C4-2B (cell line): ENCODE measurements at regions not wholly inside any gene's neighbourhood (a gene's known extent, or its start where the extent isn't known, plus 50 kb on each side); places are given as distances from the start of the nearest gene placed in this dataset.

Source experiments
- ZFX ChIP-seq: fragments of 450-650 bp; IDR thresholded peaks from 2 replicates; pipeline ENCODE4 v1.6.1; 2017
- TF ChIP-seq, protein P1 (sequence below): fragments of 450-650 bp; conservative IDR thresholded peaks from 2 replicates; pipeline ENCODE4 v1.5.1; 2017; ENCODE audit warnings: mild to moderate bottlenecking

DNA sequence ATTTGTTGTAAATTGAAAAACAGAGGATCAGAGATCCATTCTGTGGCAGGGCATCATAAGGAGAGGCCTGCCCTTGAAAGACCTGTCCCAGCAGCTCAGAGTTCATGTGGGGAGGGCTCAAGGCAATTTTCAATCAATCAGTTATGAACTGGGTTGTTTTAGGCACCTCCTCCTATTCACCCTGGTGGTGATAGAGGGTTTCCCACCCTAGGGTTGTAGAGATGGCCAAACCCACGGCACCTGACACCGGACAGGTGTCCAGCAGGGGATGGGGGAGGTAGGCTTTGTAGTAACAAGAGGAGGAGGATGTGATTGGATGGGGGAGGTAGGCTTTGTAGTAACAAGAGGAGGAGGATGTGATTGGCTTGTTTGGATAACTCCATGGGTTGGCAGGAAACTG, 205.7 kb downstream of the SOCS6 start:
- TF ChIP-seq, protein P1, sequence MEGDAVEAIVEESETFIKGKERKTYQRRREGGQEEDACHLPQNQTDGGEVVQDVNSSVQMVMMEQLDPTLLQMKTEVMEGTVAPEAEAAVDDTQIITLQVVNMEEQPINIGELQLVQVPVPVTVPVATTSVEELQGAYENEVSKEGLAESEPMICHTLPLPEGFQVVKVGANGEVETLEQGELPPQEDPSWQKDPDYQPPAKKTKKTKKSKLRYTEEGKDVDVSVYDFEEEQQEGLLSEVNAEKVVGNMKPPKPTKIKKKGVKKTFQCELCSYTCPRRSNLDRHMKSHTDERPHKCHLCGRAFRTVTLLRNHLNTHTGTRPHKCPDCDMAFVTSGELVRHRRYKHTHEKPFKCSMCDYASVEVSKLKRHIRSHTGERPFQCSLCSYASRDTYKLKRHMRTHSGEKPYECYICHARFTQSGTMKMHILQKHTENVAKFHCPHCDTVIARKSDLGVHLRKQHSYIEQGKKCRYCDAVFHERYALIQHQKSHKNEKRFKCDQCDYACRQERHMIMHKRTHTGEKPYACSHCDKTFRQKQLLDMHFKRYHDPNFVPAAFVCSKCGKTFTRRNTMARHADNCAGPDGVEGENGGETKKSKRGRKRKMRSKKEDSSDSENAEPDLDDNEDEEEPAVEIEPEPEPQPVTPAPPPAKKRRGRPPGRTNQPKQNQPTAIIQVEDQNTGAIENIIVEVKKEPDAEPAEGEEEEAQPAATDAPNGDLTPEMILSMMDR = no peak
- TF ChIP-seq ZFX = no peak
